Hepatocyte (in vitro differentiated cells): ENCODE measurements at regions not wholly inside any gene's neighbourhood (a gene's known extent, or its start where the extent isn't known, plus 50 kb on each side); places are given as distances from the start of the nearest gene placed in this dataset.

Experiments
- DNase-seq: peaks from one replicate; pipeline ENCODE4 v3.0.0-alpha.2; 2016; ENCODE audit warnings: low spot score
- H2AFZ ChIP-seq: fragments of 200-600 bp; sonication (generic); 2 replicates; pipeline ENCODE4 v1.6.0; 2016; ENCODE audit warnings: antibody characterized with exemption, mild to moderate bottlenecking
- H3K27ac ChIP-seq: fragments of 200-600 bp; sonication (generic); 2 replicates; pipeline ENCODE4 v1.5.1; 2016; ENCODE audit warnings: mild to moderate bottlenecking
- H3K27me3 ChIP-seq: fragments of 200-600 bp; sonication (generic); 2 replicates; pipeline ENCODE4 v1.6.1; 2016
- H3K36me3 ChIP-seq: fragments of 200-600 bp; sonication (generic); replicated peaks from 2 replicates; pipeline ENCODE4 v1.5.1; 2016; ENCODE audit warnings: low read depth; ENCODE audit not compliant: insufficient read depth
- H3K4me1 ChIP-seq: fragments of 200-600 bp; sonication (generic); 2 replicates; pipeline ENCODE4 v1.5.1; 2016; ENCODE audit warnings: mild to moderate bottlenecking, moderate library complexity; ENCODE audit not compliant: insufficient read depth
- H3K4me2 ChIP-seq: fragments of 200-600 bp; sonication (generic); 2 replicates; pipeline ENCODE4 v1.6.0; 2016
- H3K4me3 ChIP-seq: fragments of 200-600 bp; sonication (generic); 2 replicates; pipeline ENCODE4 v1.5.1; 2016; ENCODE audit warnings: mild to moderate bottlenecking
- H3K79me2 ChIP-seq: fragments of 200-600 bp; sonication (generic); 2 replicates; pipeline ENCODE4 v1.6.0; 2017; ENCODE audit warnings: mild to moderate bottlenecking
- H3K9me2 ChIP-seq: fragments of 200-600 bp; sonication (generic); replicated peaks from 2 replicates; pipeline ENCODE4 v1.6.0; 2017; ENCODE audit warnings: mild to moderate bottlenecking; ENCODE audit not compliant: insufficient read depth
- H3K9me3 ChIP-seq: fragments of 200-600 bp; sonication (generic); 2 replicates; pipeline ENCODE4 v1.5.1; 2016; ENCODE audit warnings: low read depth, mild to moderate bottlenecking
- H4K20me1 ChIP-seq: fragments of 200-600 bp; sonication (generic); 2 replicates; pipeline ENCODE4 v1.6.0; 2016; ENCODE audit warnings: mild to moderate bottlenecking; ENCODE audit not compliant: insufficient read depth, poor library complexity, severe bottlenecking
- EZH2 ChIP-seq: fragments of 200-600 bp; sonication (generic); IDR thresholded peaks from 2 replicates; pipeline ENCODE4 v1.6.1; 2016; ENCODE audit warnings: antibody characterized with exemption, mild to moderate bottlenecking, borderline replicate concordance
- EZH2phosphoT487 ChIP-seq: fragments of 200-600 bp; sonication (generic); IDR thresholded peaks from one replicate; pipeline ENCODE4 v1.6.1; 2018; ENCODE audit warnings: antibody characterized with exemption, mild to moderate bottlenecking, low read depth, moderate library complexity; ENCODE audit not compliant: unreplicated experiment, severe bottlenecking
- WGBS: methylation state at CpG from one replicate; pipeline ENCODE4 v1.1.6; 2016; ENCODE audit warnings: low lambda C conversion rate; ENCODE audit errors: missing lambda C conversion rate; 5-methylcytosine and 5-hydroxymethylcytosine counted together
- TF ChIP-seq, protein P1 (sequence below): fragments of 200-600 bp; sonication (generic); IDR thresholded peaks from 2 replicates; pipeline ENCODE4 v1.5.1; 2016; ENCODE audit warnings: antibody characterized with exemption, mild to moderate bottlenecking; ENCODE audit not compliant: poor library complexity

DNA sequence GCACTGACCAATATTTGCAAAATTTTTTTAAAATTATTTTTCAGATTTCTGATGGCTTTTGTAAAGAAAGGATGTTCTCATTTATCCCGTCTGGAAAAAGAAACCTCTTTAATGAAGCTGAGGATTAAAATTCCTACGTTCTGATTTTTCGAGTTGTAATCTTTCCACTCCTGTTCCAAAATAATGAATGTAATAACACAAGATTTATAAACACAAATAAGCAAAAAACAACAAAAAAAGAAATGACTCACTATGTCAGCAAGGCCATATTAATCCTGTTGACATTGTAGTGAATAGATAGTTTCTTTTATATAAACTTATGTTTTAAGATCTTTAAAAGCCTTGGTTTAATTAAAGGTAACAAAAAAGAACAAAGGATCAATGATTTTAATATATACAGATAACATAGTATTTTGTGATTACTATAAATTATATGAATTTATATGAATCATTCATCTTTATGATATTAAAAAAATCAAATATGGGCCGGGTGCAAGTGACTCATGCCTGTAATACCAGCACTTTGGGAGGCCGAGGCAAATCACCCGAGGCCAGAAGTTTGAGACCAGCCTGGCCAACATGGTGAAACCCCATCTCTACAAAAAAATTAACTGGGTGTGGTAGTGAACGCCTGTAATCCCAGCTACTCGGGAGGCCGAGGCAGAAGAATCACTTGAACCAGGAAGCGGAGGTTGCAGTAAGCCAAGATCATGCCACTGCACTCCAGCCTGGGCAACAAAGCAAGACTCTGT is 336.6 kb upstream of the DAB2 start:
- H3K9me3 ChIP-seq, result no peaks in the 10 kb centered on the region
- no peaks in the 10 kb centered on the region for H3K9me2 ChIP-seq

DNA sequence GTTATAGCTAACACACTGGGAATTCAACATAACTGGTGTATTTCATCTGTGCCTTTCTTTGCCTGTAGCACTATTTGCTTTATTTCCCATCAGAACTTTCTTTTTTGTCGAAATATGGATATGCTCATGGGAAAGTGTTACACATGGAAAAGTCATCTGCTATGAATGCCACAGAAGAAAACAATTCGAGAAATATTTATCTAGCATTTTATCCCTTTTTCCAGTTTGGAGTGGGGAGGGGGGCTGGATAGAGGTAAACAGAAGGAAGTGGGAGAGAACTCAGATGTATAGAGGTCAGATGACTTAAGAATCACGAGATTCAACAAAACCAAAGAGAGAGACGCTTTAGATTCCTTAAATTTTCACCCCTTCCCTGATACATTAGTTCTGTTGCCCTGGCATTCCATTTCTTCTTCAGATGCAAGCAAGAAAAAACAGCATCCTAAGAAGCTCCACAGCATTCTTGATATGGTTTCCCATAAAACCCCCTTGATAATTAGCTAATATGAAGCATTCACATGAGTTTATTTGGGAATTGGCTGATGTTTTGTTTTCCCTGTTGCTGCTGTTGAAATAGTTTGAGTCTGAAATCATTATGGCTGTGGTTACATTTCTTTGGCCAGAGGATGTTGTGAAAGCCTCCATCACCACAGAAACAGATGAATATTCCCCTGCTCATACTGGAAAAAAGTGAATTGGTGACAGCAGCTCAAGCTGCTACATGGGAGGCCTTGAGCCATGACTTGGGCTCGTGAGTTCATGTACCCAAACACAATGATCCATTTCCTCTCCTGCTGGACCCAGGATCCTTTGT is 335.8 kb upstream of the DAB2 start:
- no peaks in the 10 kb centered on the region for H3K9me2 ChIP-seq
- H2AFZ ChIP-seq, result no peak overlapping the region
- WGBS, result 80% methylated on average over 5 of the region's 5 CpGs
- H3K4me1 ChIP-seq, result no peaks in the 10 kb centered on the region
- no peak overlapping the region for H3K4me3 ChIP-seq
- H3K27me3 ChIP-seq, result no peaks in the 10 kb centered on the region
- DNase-seq, result no peak
- peak overlapping the region; percentile 61 for H3K27ac ChIP-seq
- no peaks in the 10 kb centered on the region for H3K9me3 ChIP-seq
- H3K4me2 ChIP-seq, result no peak overlapping the region
- TF ChIP-seq, protein P1, sequence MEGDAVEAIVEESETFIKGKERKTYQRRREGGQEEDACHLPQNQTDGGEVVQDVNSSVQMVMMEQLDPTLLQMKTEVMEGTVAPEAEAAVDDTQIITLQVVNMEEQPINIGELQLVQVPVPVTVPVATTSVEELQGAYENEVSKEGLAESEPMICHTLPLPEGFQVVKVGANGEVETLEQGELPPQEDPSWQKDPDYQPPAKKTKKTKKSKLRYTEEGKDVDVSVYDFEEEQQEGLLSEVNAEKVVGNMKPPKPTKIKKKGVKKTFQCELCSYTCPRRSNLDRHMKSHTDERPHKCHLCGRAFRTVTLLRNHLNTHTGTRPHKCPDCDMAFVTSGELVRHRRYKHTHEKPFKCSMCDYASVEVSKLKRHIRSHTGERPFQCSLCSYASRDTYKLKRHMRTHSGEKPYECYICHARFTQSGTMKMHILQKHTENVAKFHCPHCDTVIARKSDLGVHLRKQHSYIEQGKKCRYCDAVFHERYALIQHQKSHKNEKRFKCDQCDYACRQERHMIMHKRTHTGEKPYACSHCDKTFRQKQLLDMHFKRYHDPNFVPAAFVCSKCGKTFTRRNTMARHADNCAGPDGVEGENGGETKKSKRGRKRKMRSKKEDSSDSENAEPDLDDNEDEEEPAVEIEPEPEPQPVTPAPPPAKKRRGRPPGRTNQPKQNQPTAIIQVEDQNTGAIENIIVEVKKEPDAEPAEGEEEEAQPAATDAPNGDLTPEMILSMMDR, result no peak
- TF ChIP-seq EZH2phosphoT487 (no peak), EZH2 (no peak)
- no peaks in the 10 kb centered on the region for H3K36me3 ChIP-seq
- H3K79me2 ChIP-seq, result no peaks in the 10 kb centered on the region
- no peaks in the 10 kb centered on the region for H4K20me1 ChIP-seq

More for the DNA sequence above, 336.6 kb upstream of the DAB2 start:
- 93% methylated on average over 10 of the region's 10 CpGs for WGBS
- no peak overlapping the region for H3K4me3 ChIP-seq
- H2AFZ ChIP-seq, result no peak overlapping the region
- no peaks in the 10 kb centered on the region for H3K36me3 ChIP-seq
- no peaks in the 10 kb centered on the region for H3K4me1 ChIP-seq
- no peak for TF ChIP-seq EZH2
- TF ChIP-seq, protein P1, result no peak
- no peak for TF ChIP-seq EZH2phosphoT487
- H3K27me3 ChIP-seq, result no peaks in the 10 kb centered on the region
- no peaks in the 10 kb centered on the region for H3K79me2 ChIP-seq
- no peak overlapping the region for H3K4me2 ChIP-seq
- DNase-seq, result no peak
- peak overlapping the region; percentile 2 for H3K27ac ChIP-seq
- H4K20me1 ChIP-seq, result no peaks in the 10 kb centered on the region

DNA sequence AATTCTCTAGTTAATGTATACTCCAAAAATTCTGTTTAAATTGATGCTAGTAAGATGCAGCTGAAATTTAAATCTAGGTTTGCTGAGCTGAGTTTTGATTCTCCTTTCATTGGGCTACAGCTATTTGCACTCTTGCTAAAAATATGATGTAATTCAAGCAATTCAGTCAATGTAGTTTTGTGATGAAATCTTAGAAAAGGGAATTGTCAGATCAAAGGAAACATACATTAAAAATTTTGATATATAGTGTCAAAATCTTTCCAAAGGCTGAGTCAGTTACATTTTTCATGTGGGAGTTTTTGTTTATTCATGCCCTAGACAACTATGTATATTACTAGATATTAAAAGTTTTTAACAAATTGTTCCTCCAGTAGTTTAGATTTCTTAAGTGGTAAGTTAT is 334.9 kb upstream of the DAB2 start:
- Histone ChIP-seq H2AFZ (no peak overlapping the region), H3K36me3 (no peaks in the 10 kb centered on the region), H3K4me2 (no peak overlapping the region), H3K27ac (peak overlapping the region; percentile 61), H3K79me2 (no peaks in the 10 kb centered on the region), H3K9me3 (no peaks in the 10 kb centered on the region), H3K9me2 (no peaks in the 10 kb centered on the region), H3K27me3 (no peaks in the 10 kb centered on the region), H4K20me1 (no peaks in the 10 kb centered on the region), H3K4me3 (no peak overlapping the region), H3K4me1 (no peaks in the 10 kb centered on the region)
- DNase-seq, result no peak
- TF ChIP-seq EZH2, result no peak
- TF ChIP-seq EZH2phosphoT487, result no peak
- TF ChIP-seq, protein P1, result no peak
